Muscle of arm (tissue), 1 donor: ENCODE measurements at regions not wholly inside any gene's neighbourhood (a gene's known extent, or its start where the extent isn't known, plus 50 kb on each side); places are given as distances from the start of the nearest gene placed in this dataset.
"Not testable (repeated sequence)": the region's sequence is repeated elsewhere in the genome, so short reads cannot be mapped to it uniquely, and the experiment has no call there.

Experiments
- DNase-seq: peaks from one replicate; pipeline ENCODE4 v3.0.0-alpha.2; 2013

- DNase-seq: no peak
Measured at GRCh38 chr5:110917161-110917875, 154.2 kb upstream of the TSLP start.

DNA sequence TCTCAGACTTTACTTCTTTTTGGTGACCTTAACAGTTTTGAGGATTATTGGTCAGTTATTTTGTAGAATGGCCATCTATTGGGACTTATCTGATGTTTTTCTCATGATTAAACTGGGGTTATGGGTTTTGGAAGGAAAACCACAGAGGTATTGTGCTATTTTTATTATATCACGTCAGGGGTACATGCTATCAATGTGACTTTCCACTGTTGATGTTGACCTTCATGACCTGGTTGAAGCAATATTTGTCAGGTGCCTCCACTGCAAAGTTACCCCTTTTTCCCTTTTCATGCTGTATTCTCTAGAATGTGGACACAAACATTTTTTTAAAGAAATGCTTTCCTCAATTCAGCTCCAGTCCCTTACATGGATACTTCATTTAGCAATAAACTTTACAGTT, 152.8 kb upstream of the TSLP start:
- DNase-seq: no peak

DNA sequence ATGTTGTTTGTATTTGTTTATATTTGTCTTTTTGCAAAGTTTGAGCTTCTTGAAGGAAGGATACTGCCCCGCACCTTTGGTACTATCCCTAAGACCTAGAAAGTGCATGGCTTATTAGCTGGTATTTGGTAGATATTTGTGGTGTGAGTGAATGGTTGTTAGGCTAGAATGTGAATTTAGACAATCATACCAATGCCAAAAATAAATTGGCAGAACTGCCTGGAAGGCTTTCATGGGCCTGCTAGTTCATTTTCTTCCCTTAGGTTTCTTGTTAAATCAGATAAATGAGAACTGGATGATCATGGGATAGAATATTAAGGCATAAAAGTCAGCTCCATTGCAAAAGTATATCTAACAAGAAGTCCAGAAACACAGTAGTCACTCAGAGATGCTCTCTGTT, 147.5 kb upstream of the TSLP start:
- DNase-seq: no peak

- no peak for DNase-seq
Measured at GRCh38 chr5:110925398-110925797, 146.1 kb upstream of the TSLP start.

DNA sequence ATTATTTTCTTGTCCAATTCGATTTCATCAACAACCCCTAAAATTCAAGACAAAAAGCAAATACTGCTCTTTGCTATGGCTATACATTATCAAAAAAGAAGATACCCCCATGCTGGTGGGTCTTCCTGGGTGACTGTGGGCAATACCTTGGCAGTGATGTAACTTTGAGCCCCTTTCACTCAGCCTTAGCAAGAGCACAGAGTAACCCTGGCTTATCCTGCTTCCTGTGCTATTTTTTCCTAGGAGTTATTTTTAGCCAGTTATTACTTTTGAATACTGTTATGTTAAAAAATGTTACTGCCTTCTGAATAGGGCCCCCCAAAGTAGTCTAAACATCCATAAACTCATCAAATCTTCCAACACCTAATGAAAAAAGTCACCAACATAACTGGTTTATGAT, 145.6 kb upstream of the TSLP start:
- DNase-seq: no peak

- DNase-seq: no peak
Measured at GRCh38 chr5:110932755-110933488, 138.6 kb upstream of the TSLP start.

DNA sequence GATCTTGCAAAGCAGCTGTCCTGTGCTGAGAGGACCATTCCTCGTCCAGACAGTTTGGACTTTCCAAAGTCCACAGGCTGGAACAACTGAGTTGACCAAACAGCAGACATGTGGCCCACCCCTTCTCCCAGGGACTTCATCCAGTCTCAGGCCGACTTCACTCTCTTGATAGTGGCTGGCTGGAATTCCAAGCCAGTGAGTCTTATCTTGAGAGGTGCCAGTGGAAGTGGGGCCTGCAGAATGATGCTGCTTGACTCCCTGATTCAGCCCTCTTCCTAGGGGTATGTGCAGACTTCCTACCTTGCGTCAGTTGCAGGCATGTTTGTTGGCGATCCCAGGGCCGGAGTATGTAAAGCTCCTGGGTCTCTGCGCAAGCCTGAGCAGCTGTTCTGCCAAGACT, 131.4 kb upstream of the TSLP start:
- no peak for DNase-seq

- no peak for DNase-seq
Measured at GRCh38 chr5:110945874-110946436, 125.6 kb upstream of the TSLP start.

DNA sequence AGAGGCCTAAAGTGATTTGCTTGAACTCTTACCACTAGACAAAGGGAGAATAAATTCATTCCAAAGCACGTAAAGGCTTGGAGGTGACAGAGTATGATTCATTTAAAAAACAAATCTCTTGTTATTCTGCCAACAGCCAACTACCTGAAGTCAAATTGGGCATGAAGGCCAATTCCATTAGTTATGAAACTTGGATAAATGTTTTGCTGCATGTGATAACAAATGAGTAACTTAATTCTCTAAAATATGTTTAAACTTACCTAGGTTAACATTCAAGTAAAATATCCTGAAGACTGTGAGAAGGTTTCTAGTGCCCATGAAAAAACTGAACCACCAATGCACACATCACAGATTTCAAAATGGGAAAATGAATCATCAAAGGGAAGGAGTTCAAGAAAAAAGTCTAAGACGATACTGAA, 120.1 kb upstream of the TSLP start:
- DNase-seq: no peak

- DNase-seq: no peak
Measured at GRCh38 chr5:110956280-110956912, 115.1 kb upstream of the TSLP start.

- no peak for DNase-seq
Measured at GRCh38 chr5:110956913-110957813, 114.3 kb upstream of the TSLP start.

DNA sequence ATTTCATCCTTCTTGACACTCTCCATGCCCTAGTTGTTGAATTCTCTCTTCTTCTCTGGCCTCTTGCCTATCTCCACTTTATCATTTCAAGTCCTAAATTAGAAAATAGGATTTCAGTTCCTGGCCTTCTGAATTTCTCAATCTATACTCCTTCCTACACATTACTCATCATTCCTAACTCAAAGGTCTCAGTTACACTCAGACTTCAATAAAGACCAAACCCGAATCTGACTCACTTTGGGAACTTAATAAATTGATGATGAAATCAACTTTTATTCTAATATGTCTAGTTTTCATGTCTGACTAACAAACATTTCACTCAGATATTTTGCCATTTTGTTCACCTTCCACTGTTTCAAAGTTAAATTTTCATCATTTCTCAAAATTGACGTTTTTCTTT, 113.6 kb upstream of the TSLP start:
- DNase-seq: no peak

GRCh38 chr5:110963495-110963894, 108.0 kb upstream of the TSLP start:
- no peak for DNase-seq

DNA sequence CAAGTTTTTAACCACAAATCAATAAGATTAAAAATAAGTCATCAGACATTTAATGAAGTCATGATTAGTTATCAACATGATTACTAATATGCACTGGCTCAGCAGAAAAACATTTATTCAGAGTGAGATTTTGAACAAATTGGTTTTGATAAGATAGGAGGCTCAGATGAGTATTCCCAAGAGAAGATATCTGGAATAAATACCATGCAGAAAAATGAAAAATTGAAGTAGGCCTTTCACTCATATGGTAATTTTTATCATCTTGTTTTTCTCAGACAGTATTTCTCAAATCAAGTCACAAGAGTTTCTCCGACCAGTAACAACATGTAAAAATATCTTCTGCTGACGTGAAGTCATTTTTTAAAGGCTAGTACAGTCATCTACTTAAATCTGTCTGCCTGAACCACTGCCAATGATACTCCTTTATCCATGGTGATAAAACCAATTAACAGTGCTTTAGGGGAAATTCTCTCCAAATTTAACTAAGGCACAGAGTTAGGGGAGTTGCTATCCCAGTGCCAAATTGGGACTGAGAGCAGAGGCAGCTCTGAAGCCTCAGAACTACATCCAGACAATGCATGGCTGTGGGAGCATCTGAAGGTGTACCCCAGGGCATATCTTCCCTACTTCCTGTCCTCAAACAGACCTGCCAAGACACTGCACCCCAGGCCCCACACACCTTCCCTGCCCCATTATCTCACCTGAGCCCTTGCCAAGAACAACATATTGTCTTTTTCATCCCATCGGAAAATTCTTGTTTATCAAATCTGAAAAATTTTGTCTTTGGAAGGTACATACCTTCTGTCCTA, 105.5 kb upstream of the TSLP start:
- no peak for DNase-seq

DNA sequence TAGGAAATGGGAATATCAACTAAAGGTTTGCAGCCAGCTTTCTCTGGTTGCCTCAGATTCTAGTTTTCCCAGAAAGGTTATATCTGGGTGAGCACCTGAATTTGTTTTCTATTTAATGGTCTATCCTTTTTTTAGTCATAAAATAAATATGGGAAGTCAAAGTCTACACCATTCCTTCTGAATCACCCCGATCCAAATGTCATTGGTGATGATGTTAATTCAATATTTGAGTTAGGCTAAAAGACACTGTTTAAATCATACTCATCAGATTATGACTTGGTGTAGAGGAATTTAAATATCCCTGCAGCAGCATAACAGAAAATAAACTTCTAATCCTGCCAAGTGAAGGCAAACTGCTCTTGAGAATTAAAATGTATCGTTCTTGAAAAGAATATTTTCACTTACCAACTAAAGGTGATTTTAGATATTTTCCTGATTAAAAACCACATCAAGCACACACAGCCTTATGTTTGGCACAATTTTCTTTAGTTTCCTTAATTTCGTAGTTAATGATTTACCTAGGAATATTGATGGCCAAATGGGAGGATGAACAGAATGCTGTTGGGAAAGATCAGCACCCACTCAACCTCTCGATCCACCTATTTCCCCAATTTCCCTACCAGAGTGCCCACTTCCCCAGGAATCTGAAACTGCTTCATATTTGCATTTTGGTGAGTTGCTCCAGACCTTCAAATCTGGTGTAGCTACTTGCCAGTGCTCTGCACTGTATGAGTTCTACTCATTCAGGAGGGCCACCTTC, 103.1 kb upstream of the TSLP start:
- DNase-seq: no peak

GRCh38 chr5:110969502-110969901, 102.0 kb upstream of the TSLP start:
- DNase-seq: no peak

- no peak for DNase-seq
Measured at GRCh38 chr5:110973510-110973909, 98.0 kb upstream of the TSLP start.

DNA sequence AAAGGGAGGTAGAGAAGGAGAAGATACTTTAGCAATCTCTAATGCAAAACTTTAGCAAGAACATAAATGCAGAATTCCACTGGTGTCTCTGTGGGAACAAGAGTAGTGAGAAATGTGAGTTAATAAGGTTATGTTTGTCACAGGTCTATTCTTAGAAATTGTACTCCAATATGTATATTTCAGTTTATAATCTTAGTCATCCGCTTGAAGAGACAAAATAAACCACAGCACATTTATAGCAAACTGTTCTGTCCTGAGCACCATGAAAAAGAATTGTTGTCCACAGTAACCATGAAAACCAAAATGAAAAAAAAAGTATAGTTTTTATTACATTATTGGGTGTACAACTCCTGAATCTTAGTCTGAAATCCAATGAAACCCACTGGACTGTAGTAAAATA, 93.6 kb upstream of the TSLP start:
- DNase-seq: no peak

- DNase-seq: not testable (repeated sequence)
Measured at GRCh38 chr5:110985882-110986281, 85.6 kb upstream of the TSLP start.

DNA sequence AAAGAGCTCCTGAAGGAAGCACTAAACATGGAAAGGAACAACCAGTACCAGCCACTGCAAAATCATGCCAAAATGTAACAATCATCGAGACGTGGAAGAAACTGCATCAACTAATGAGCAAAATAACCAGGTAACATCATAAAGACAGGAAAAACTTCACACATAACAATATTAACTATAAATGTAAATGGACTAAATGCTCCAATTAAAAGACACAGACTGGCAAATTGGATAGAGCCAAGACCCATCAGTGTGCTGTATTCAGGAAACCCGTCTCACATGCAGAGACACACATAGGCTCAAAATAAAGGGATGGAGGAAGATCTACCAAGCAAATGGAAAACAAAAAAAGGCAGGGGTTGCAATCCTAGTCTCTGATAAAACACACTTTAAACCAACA, 83.9 kb upstream of the TSLP start:
- not testable (repeated sequence) for DNase-seq
